HepG2 (cell line): ENCODE measurements at regions not wholly inside any gene's neighbourhood (a gene's known extent, or its start where the extent isn't known, plus 50 kb on each side); places are given as distances from the start of the nearest gene placed in this dataset.

ENCODE experiments used
- ARID5B ChIP-seq: IDR thresholded peaks from 2 replicates; pipeline ENCODE4 v1.4.0; 2020; ENCODE audit warnings: mild to moderate bottlenecking, missing genetic modification reagents
- ASH2L ChIP-seq: fragments of 300-600, 200-600 bp; sonication (generic); IDR thresholded peaks from 2 replicates; pipeline ENCODE4 v1.7.0; 2017; ENCODE audit warnings: low read depth, mild to moderate bottlenecking, moderate library complexity, mixed read lengths, low read length; ENCODE audit not compliant: insufficient read length

- no peak for TF ChIP-seq ARID5B (CRISPR knock-in tag)
- TF ChIP-seq ASH2L = no peak
These were observed 271.2 kb upstream of the FAR2 start for GRCh38 chr12:28877854-28878253.
